T follicular helper cell (primary cell): ENCODE measurements at regions not wholly inside any gene's neighbourhood (a gene's known extent, or its start where the extent isn't known, plus 50 kb on each side); places are given as distances from the start of the nearest gene placed in this dataset.

Experiments
- DNase-seq: peaks from one replicate; pipeline ENCODE4 v3.0.0-alpha.2; 2020; ENCODE audit warnings: low read depth

DNA sequence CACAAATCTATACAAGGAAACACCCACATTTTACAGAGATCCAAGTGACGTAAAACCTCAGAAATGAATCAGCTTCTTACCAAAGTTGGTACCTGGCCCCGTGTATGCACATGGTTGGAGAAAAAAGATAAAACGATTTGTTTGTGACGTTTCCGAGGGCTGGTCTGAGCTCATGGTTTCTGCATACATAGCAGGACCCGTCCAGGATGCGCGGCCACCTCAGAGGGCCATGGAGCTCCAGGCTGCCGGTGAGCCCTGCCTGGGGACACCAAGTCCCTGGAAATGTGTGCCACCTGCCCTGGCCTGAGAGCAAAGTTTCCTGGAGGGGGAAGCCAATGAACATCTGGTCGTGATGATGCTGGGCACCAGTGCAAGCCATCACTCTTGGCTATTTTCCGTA lies 402.6 kb upstream of the MKI67 start:
- DNase-seq, result no peak

DNA sequence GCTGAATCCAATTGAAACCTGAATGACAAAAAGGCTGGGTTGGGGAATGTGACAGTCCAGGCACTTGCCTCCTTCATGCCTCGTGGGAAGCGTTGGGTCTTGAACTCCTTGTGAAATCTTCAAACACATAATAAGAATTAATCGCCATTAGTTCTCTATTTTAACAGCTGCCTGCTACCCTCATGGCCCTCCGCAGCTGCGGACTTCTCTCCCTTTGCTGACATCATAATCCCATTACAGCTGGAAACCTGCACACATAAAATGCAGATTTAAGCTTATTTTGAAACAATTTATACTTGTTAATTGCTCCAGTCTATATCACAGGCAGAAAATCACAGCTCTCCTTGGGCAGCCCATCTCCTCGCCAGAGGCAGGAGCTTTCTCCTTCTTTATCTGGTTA lies 403.0 kb upstream of the MKI67 start:
- DNase-seq, result no peak

GRCh38 chr10:128530301-128530700 lies 404.1 kb upstream of the MKI67 start:
- no peak for DNase-seq

GRCh38 chr10:128530946-128531345 lies 404.7 kb upstream of the MKI67 start:
- no peak for DNase-seq

DNA sequence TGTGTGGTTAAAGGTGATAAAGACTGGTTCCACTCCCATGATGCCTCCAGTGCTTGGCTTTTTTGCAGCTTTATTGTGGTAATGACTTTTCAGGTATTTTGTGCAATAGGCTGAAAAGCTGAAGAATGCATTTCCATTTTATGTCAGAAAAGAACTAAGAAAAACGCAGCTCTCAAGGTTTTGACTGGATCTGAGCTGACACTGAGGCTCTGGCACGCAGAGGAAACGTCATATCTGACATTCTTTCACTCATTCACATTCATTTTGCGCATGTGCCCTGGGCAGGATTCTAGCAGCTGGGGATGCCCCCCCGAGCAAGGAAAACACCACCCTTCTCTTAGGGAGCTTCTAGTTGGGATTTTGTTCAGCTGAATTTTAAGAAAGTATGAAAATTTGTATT lies 408.5 kb upstream of the MKI67 start:
- DNase-seq, result no peak

GRCh38 chr10:128536259-128536658 lies 410.0 kb upstream of the MKI67 start:
- no peak for DNase-seq

DNA sequence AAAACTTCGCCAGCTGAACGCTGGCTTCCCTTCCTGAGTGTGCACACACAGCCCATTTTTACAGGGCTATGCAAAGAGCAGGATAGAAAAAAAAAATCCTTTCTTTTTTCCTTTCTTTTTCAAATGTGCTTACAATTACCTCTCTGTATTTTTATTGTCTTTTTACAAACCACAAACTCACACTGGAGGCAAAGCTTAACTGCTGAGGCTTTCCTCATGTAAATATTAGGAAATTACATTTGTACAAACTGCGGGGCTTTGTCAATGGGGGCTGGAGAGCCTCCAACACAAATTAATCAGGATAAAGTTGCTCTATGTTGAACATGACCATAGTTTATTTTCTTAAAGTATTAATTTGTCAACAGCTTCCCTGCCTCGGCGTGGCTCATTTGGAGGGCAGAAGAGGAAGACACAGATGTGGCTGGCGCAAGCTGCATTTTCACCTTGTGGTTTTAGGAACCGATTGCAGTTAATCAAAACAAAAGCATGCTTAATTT lies 411.7 kb upstream of the MKI67 start:
- DNase-seq, result no peak

- DNase-seq, result no peak
These were observed 412.4 kb upstream of the MKI67 start for GRCh38 chr10:128538671-128539070.

DNA sequence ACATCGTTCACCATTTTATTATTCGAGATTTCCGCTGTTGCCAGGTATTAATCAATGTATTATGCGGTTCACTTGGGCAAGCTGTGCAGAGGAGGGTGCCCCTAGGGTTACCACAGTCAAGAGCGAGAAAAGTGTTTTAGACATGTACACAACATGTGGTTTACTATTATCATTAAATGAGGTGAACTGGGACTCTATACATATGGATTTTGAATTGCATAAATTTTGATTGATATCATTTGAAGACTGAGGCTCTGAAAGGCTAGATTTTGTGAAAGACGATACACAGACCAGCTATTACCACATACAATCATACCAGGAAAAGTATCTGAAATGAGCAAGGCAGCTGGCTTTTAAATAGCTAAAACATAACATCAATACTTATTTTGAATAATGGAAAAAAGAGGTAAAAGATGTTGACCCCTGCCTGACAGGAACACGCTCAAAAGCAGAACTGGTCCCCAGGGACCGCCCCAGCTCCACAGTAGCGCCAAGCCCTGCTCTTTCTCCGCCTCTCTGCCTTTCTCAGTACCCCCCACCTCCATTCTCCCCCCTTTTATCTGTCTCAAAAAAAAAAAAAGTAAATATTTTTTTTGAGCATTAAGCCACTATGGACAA lies 413.4 kb upstream of the MKI67 start:
- DNase-seq, result no peak

GRCh38 chr10:128540128-128540762 lies 414.0 kb upstream of the MKI67 start:
- DNase-seq, result no peak

- DNase-seq, result no peak
These were observed 414.8 kb upstream of the MKI67 start for GRCh38 chr10:128540781-128541761.

DNA sequence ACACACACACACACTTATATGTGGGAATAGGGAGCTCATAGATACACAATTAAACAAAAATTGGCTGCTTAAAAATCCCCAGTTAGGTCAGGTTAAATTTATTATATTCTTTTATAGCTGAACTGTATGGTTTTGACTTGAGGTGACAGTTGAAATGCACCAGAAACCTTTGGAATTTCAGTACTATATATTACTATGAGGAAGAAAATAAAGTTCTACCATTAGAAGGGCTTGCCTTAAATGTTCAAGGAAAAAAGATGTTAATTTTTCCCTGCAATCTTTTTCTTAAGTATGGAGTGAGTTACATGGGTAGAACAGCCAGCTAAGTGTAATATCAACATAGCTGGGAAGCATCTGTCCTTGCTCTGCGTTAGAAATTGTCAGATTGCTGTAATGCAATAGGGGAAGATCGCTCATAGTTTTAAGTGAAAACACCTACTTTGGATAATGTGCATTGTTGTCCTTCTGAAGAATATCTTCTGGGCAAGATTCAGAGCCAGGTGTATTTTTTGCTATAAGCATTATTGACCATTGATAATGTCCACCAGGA lies 415.8 kb upstream of the MKI67 start:
- no peak for DNase-seq

GRCh38 chr10:128542659-128543058 lies 416.4 kb upstream of the MKI67 start:
- no peak for DNase-seq

DNA sequence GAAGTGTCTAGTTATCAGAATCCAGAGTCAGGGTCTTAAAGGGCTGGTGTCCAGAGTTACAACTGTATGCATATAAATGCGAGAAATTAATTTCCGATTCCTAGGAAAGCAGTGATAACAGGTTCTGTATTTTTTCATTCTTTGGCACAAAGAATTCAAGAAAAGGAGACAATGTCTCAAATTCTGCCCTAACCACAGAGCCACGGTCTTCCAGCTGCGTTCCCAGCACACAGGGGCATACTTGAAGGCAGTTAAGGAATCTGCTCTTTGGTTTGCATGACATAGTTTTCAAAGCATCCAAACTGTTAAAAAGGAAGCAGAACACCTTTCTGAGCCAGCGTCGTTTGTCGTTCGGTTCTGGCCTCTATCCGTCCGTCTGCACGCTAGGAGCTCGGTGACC lies 416.9 kb upstream of the MKI67 start:
- DNase-seq, result no peak

- DNase-seq, result no peak
These were observed 419.0 kb upstream of the MKI67 start for GRCh38 chr10:128545216-128545615.

GRCh38 chr10:128546651-128547165 lies 420.5 kb upstream of the MKI67 start:
- DNase-seq, result no peak

GRCh38 chr10:128549101-128549608 lies 422.9 kb upstream of the MKI67 start:
- no peak for DNase-seq

DNA sequence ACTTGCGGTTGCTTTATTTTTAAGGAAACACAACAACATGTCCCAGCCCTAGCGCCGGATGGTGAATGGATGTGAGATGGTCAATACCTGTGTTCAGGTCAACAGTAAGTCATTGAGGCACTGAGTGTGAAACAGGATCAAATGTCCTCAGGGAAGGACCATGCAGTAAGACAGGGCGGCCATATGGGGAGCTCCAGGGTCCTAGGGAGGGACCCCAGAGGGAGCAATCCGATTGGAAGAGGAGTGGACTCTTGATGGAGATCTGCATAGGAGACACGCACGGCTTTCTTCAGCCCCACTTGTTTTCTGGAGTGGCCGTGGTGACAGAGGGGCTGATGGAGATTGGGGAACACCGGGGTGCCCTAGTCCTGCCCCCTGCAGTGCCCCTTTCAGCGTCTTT lies 423.8 kb upstream of the MKI67 start:
- no peak for DNase-seq

DNA sequence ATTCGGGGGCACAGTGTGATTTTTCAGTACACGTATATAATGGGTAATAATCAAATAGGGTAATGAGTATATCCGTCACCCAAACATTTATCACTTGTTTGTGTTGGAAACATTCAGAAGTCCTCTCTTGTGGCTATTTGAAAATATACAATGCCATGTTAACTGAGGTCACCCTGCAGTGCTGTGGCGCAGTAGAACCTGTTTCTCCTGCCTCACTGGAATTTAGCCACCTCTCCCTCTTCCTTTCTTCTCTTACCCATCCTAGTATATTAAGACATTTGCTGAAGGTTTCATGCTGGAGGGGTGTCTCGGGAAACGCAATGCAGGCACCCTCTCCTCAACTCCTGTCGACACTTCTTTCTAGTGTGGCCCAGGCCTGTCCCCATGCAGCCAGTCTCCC lies 425.3 kb upstream of the MKI67 start:
- no peak for DNase-seq

GRCh38 chr10:128553755-128554154 lies 427.5 kb upstream of the MKI67 start:
- no peak for DNase-seq

DNA sequence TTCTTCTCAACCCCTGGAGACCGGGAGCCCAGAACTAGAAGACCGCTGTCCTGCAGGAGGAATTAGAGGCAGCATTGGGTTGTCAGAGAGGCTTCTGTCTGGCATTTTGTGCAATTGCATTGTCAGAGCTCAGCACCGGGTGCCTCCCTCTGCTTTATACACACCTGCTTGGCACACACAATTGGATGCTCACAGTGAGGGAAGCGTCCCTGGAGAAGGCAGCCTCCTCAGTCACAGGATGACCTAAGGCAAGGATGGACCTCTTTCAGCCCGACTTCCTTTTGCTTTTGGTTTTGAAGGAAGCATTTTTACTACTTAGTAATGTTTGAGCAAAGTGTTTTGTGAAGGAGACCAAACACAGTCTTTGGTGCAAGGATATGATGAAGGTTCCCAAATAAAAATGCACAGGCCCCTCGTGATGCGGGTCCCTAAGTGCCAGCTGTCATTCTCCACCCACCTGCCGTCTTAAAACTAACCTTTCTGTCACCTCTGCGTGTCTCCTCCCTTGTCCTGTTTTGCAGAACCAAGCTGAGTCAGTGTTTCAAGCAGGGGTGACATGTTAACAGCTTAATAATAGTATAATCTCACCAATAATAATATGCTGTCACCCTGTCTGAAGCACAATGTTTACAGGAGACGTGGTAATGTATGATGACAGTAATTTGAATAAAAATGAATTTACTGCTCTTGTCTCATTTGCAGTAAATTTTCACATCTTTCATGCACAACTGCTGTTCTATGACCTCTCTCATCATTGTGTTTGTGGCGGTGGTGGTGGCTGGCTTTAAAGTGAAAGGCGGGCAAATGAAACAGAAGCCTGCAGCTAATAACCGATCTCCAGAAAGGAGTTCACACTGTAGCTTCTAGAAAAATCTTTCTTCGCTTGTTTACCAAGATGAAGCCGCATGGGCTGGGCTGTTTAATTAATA lies 430.2 kb upstream of the MKI67 start:
- no peak for DNase-seq
